ENCODE measurements at regions not wholly inside any gene's neighbourhood (a gene's known extent, or its start where the extent isn't known, plus 50 kb on each side); places are given as distances from the start of the nearest gene placed in this dataset.

- FAIRE-seq (no peak), DNase-seq (ENCODE audit: low read depth in 1 of 2, low spot score in 2 of 2) (no peak)
- Histone ChIP-seq H3K79me1 (ENCODE audit: low read depth, low read length) (no peaks in the 10 kb centered on the region), H3K4me3 (ENCODE audit: extremely low read depth in 1 of 4, insufficient read depth in 2 of 4, low read depth in 3 of 4, low read length in 4 of 4) (no peak overlapping the region), H2BK20ac (ENCODE audit: low read length) (no peak overlapping the region), H4K5ac (ENCODE audit: insufficient read length, low read depth, low read length) (no peak overlapping the region), H3K9me3 (ENCODE audit: insufficient read depth in 2 of 2, low read depth in 1 of 2, low read length in 1 of 2) (no peaks in the 10 kb centered on the region), H2BK120ac (replicated peaks; ENCODE audit: low read depth, low read length) (no peak overlapping the region), H3K4me2 (ENCODE audit: insufficient read depth in 1 of 2, low read depth in 2 of 2, low read length in 2 of 2) (no peak overlapping the region), H3K18ac (ENCODE audit: extremely low read depth, low read length) (no peak overlapping the region), H4K8ac (ENCODE audit: extremely low read depth, insufficient read depth, low read length) (no peak overlapping the region), H2BK15ac (ENCODE audit: low read length) (no peak overlapping the region; the same call in 1 of the 2 replicates), H4K20me1 (replicated peaks in 1 of 2; ENCODE audit: control insufficient read depth in 1 of 2, insufficient read depth in 2 of 2, low read length in 2 of 2) (no peaks in the 10 kb centered on the region), H3K36me3 (ENCODE audit: control insufficient read depth in 2 of 4, insufficient read depth in 4 of 4, low read length in 3 of 4) (no peaks in the 10 kb centered on the region), H3K23ac (ENCODE audit: insufficient read length) (no peak overlapping the region), H3K27me3 (replicated peaks in 1 of 4; ENCODE audit: control insufficient read depth in 3 of 4, extremely low read depth in 1 of 4, insufficient read depth in 3 of 4, low read length in 3 of 4) (no peaks in the 10 kb centered on the region), H2BK12ac (ENCODE audit: low read depth, low read length) (no peak overlapping the region), H3K4ac (replicated peaks; ENCODE audit: insufficient read length, low read depth, low read length) (no peak overlapping the region), H3K56ac (replicated peaks; ENCODE audit: insufficient read length, low read depth, low read length) (no peak overlapping the region), H2AK5ac (ENCODE audit: low read depth, low read length) (no peak overlapping the region), H3K23me2 (ENCODE audit: low read depth, low read length) (no peaks in the 10 kb centered on the region), H3K14ac (ENCODE audit: insufficient read length) (no peak overlapping the region), H2BK5ac (ENCODE audit: low read depth, low read length) (no peak overlapping the region), H3K27ac (ENCODE audit: low read depth, low read length) (no peak overlapping the region), H2AFZ (ENCODE audit: low read length) (no peak overlapping the region), H3K4me1 (replicated peaks in 1 of 4; ENCODE audit: control insufficient read depth in 3 of 4, insufficient read depth in 4 of 4, low read length in 3 of 4) (peaks cover 0 to 2% (median 2%) of the 10 kb centered on the region in 4 experiments; a peak in 2 of 7 replicates), H3K9ac (replicated peaks in 1 of 4; ENCODE audit: extremely low read depth in 1 of 4, low read depth in 3 of 4, low read length in 3 of 4) (no peak overlapping the region), H3K79me2 (ENCODE audit: control insufficient read depth in 1 of 2, insufficient read depth in 2 of 2, low read length in 2 of 2) (no peaks in the 10 kb centered on the region), H4K91ac (replicated peaks; ENCODE audit: insufficient read length, low read length) (no peak overlapping the region)
- TF ChIP-seq TEAD4 (IDR thresholded peaks at IDR 0.05; ENCODE audit: low read depth, low read length): no peak
- no peak for TF ChIP-seq BRCA1 (IDR thresholded peaks at IDR 0.05; ENCODE audit: low read depth, low read length)
- no peak for TF ChIP-seq RAD21 (IDR thresholded peaks at IDR 0.05 in 1 of 2, conservative IDR thresholded peaks at IDR 0.05 in 1 of 2; ENCODE audit: low read depth in 2 of 2, low read length in 2 of 2)
- no peak for TF ChIP-seq HDAC2 (IDR thresholded peaks at IDR 0.05; ENCODE audit: borderline replicate concordance in 1 of 2, low read depth in 2 of 2, low read length in 2 of 2)
- ChIA-PET CTCF (ENCODE audit: partially characterized antibody) (interaction anchor here (1.2 kb wide), 1 partner anchor 58 kb away, joined by 3 read pairs; no protein-coding TSS in a partner anchor), POLR2A (ENCODE audit: partially characterized antibody) (interaction anchor here (1.3 kb wide), 1 partner anchor 10 kb away, joined by 4 read pairs; no protein-coding TSS in a partner anchor)
- WGBS, 2 experiments (ENCODE audit: extremely low coverage in 1 of 2, insufficient coverage in 1 of 2, insufficient read length in 1 of 2, insufficient replicate concordance in 2 of 2, low coverage in 1 of 2, low lambda C conversion rate in 2 of 2, missing lambda C conversion rate in 1 of 2): 95% methylated on average over 4 of the region's 4 CpGs; no CpG with 5 or more reads in 1 of the 2 experiments
Measured at GRCh38 chr12:118558941-118559340, 182.6 kb downstream of the SUDS3 start.
